Lung (tissue), 11 donors: ENCODE measurements at regions not wholly inside any gene's neighbourhood (a gene's known extent, or its start where the extent isn't known, plus 50 kb on each side); places are given as distances from the start of the nearest gene placed in this dataset.
"Not testable (repeated sequence)": the region's sequence is repeated elsewhere in the genome, so short reads cannot be mapped to it uniquely, and the experiment has no call there.

Experiments used
- ATAC-seq: fragments of 200-7000 bp; cut with Tn5 transposase; one replicate; pipeline ENCODE4 v1.9.1; 2020; ENCODE audit warnings: moderate number of reproducible peaks; ENCODE audit not compliant: insufficient read depth, low FRiP score
- DNase-seq, 3 donors: peaks; one replicate each; pipeline ENCODE4 v3.0.0-alpha.2; 2013 to 2017
- H3K27ac ChIP-seq, 2 donors: one replicate each; pipeline ENCODE4 v1.5.1; 2013; ENCODE audit warnings: mild to moderate bottlenecking in 2 of 2, moderate library complexity in 2 of 2, control low read depth in 1 of 2, inconsistent platforms in 1 of 2, low read depth in 1 of 2, low read length in 1 of 2
- H3K27me3 ChIP-seq, 3 donors: one replicate each; pipeline ENCODE4 v1.5.1; 2013; ENCODE audit warnings: low read length in 2 of 3; ENCODE audit not compliant: control insufficient read depth in 3 of 3, insufficient read depth in 3 of 3
- H3K36me3 ChIP-seq, 4 donors: one replicate each; pipeline ENCODE4 v1.5.1; 2013; ENCODE audit warnings: low read length in 4 of 4, mild to moderate bottlenecking in 1 of 4, moderate library complexity in 1 of 4; ENCODE audit not compliant: control insufficient read depth in 4 of 4, insufficient read depth in 4 of 4
- H3K4me1 ChIP-seq, 5 donors: one replicate each; pipeline ENCODE4 v1.5.1; 2013; ENCODE audit warnings: low read length in 5 of 5, mild to moderate bottlenecking in 2 of 5, moderate library complexity in 1 of 5; ENCODE audit not compliant: control insufficient read depth in 5 of 5, insufficient read depth in 5 of 5
- H3K4me3 ChIP-seq: one replicate; pipeline ENCODE4 v1.5.1; 2013; ENCODE audit warnings: mild to moderate bottlenecking, control low read depth, moderate library complexity
- H3K9ac ChIP-seq, 2 donors: one replicate each; pipeline ENCODE4 v1.5.1; 2013; ENCODE audit warnings: low read length in 2 of 2, control low read depth in 1 of 2; ENCODE audit not compliant: insufficient read depth in 1 of 2
- H3K9me3 ChIP-seq, 4 donors: one replicate each; pipeline ENCODE4 v1.5.1; 2013; ENCODE audit warnings: low read length in 3 of 4, mild to moderate bottlenecking in 1 of 4, moderate library complexity in 1 of 4; ENCODE audit not compliant: control insufficient read depth in 4 of 4, insufficient read depth in 3 of 4
- CTCF ChIP-seq: IDR thresholded peaks from 2 replicates; pipeline ENCODE4 v1.5.1; 2012; ENCODE audit warnings: mild to moderate bottlenecking; ENCODE audit errors: control extremely low read depth, extremely low read depth
- WGBS, 2 donors: extraction: QIAGEN DNeasy Blood & Tissue Kit; methylation state at CpG; one replicate each; pipeline ENCODE4 v1.1.7; 2013; 5-methylcytosine and 5-hydroxymethylcytosine counted together
- donor health status: control.
- donor health status: control.
- donor health status: Bipolar disorder and iron deficiency.
- donor health status: healthy.
- donor health status: DM: yes; HTN: yes; CAD: no.

DNA sequence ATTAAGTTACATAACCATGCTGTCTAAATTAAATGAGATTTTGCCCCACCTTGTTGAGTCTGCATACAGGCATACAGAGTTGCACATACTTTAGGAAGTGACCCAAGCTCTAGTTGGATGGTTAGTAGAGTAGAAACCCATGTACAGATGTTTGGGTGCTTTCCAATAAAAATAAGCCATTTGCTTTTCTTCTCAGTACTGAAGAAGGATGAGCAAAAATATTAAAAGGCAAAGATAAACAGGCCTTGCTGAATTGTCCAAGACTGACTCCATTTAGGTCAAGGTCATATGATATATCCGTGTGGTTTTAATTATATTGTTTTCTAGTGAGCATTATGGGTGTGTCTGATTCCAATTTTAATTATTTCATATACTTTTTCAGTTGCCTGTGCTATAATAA, 589.4 kb downstream of the RFPL4B start:
- WGBS, 2 donors: 54 to 77% methylated on average over 1 of the region's 1 CpG
- TF ChIP-seq CTCF: no peak

GRCh38 chr6:112937690-112938089, 590.6 kb downstream of the RFPL4B start:
- DNase-seq, H3K4me3 ChIP-seq: not testable (repeated sequence)
- WGBS, 2 donors: 96 to 98% methylated on average over 14 of the region's 14 CpGs

More for the DNA sequence above, 589.4 kb downstream of the RFPL4B start:
- H3K4me1 ChIP-seq: peaks cover 0 to 27% (median 0%) of the 10 kb centered on the region in 5 donors
- H3K27ac ChIP-seq: no peak overlapping the region
- no peak overlapping the region for H3K4me3 ChIP-seq
- H3K9ac ChIP-seq: no peak overlapping the region
- ATAC-seq (no peak), DNase-seq (peak in 2 of 3 donors; percentile 29 to 38)
- no peaks in the 10 kb centered on the region for H3K36me3 ChIP-seq
- no peaks in the 10 kb centered on the region for H3K27me3 ChIP-seq
- H3K9me3 ChIP-seq: no peaks in the 10 kb centered on the region

GRCh38 chr6:112938650-112939049, 591.5 kb downstream of the RFPL4B start:
- no peak for TF ChIP-seq CTCF
- WGBS, 2 donors: 84 to 88% methylated on average over 2 of the region's 2 CpGs
- Histone ChIP-seq H3K27ac (no peak overlapping the region), H3K4me1 (peaks cover 0 to 30% (median 0%) of the 10 kb centered on the region in 5 donors), H3K4me3 (no peak overlapping the region), H3K9ac (no peak overlapping the region), H3K27me3 (no peaks in the 10 kb centered on the region), H3K9me3 (no peaks in the 10 kb centered on the region), H3K36me3 (no peaks in the 10 kb centered on the region)
- DNase-seq: peak in 2 of 3 donors; percentile 43 to 54
- ATAC-seq: no peak

More at GRCh38 chr6:112937690-112938089, 590.6 kb downstream of the RFPL4B start:
- not testable (repeated sequence) for H3K9me3 ChIP-seq, H3K27me3 ChIP-seq, H3K9ac ChIP-seq, ATAC-seq, H3K36me3 ChIP-seq, H3K27ac ChIP-seq
- peaks cover 0 to 29% (median 0%) of the 10 kb centered on the region in 5 donors for H3K4me1 ChIP-seq

GRCh38 chr6:112939563-112939962, 592.4 kb downstream of the RFPL4B start:
- no peak for TF ChIP-seq CTCF
- H3K4me3 ChIP-seq: no peak overlapping the region
- H3K9me3 ChIP-seq: no peaks in the 10 kb centered on the region
- DNase-seq: peak; percentile 50 to 89 (median 88)
- no peaks in the 10 kb centered on the region for H3K27me3 ChIP-seq
- WGBS, 2 donors: 74 to 79% methylated on average over 1 of the region's 1 CpG
- H3K9ac ChIP-seq: no peak overlapping the region
- H3K27ac ChIP-seq: no peak overlapping the region
- no peaks in the 10 kb centered on the region for H3K36me3 ChIP-seq
- no peak for ATAC-seq
- H3K4me1 ChIP-seq: peaks cover 0 to 30% (median 0%) of the 10 kb centered on the region in 5 donors
